NB4 (cell line): ENCODE measurements at regions not wholly inside any gene's neighbourhood (a gene's known extent, or its start where the extent isn't known, plus 50 kb on each side); places are given as distances from the start of the nearest gene placed in this dataset.
A peak's percentile ranks its signal among the peaks of the same experiment; 100 is the strongest.

Source experiments
- DNase-seq: peaks from one replicate; pipeline ENCODE4 v3.0.0; 2010; ENCODE audit warnings: low read depth
- H3K4me3 ChIP-seq: one replicate; pipeline ENCODE4 v1.5.1; 2011; ENCODE audit warnings: mild to moderate bottlenecking, low read depth, low read length, moderate library complexity
- CTCF ChIP-seq: IDR thresholded peaks from one replicate; pipeline ENCODE4 v1.5.1; 2012; ENCODE audit warnings: low read depth, low read length
- MAX ChIP-seq: IDR thresholded peaks from 2 replicates; pipeline ENCODE4 v1.6.1; 2011; ENCODE audit warnings: low read depth, low read length
- MYC ChIP-seq: IDR thresholded peaks from 2 replicates; pipeline ENCODE4 v1.6.1; 2011; ENCODE audit warnings: low read depth, low read length
- POLR2A ChIP-seq: IDR thresholded peaks from 2 replicates; pipeline ENCODE4 v1.6.1; 2011; ENCODE audit warnings: mild to moderate bottlenecking; ENCODE audit not compliant: insufficient read length; ENCODE audit errors: extremely low read depth

GRCh38 chr1:244965185-244966030 lies 101.1 kb upstream of the HNRNPU start:
- TF ChIP-seq MAX: no peak
- TF ChIP-seq POLR2A: no peak
- no peak for TF ChIP-seq CTCF
- no peak for TF ChIP-seq MYC
- no peak for DNase-seq
- no peak overlapping the region for H3K4me3 ChIP-seq

GRCh38 chr1:244964112-244964971 lies 100.0 kb upstream of the HNRNPU start:
- DNase-seq: peak; percentile 51
- TF ChIP-seq MAX: peak; percentile 65; the same call in 1 of the 2 replicates
- TF ChIP-seq CTCF: no peak
- no peak overlapping the region for H3K4me3 ChIP-seq

- TF ChIP-seq MYC: no peak
- TF ChIP-seq POLR2A: no peak
- no peak for TF ChIP-seq MAX
- TF ChIP-seq CTCF: no peak
- DNase-seq: peak; percentile 60
- H3K4me3 ChIP-seq: no peak overlapping the region
Measured at GRCh38 chr1:244963231-244963826, 99.0 kb upstream of the HNRNPU start.

- H3K4me3 ChIP-seq: no peak overlapping the region
- TF ChIP-seq POLR2A: no peak
- no peak for TF ChIP-seq CTCF
- TF ChIP-seq MYC: no peak
- no peak for TF ChIP-seq MAX
- DNase-seq: no peak
Measured at GRCh38 chr1:244962130-244962529, 97.8 kb upstream of the HNRNPU start.

GRCh38 chr1:244960904-244961303 lies 96.6 kb upstream of the HNRNPU start:
- TF ChIP-seq CTCF: no peak
- TF ChIP-seq POLR2A: no peak
- no peak for TF ChIP-seq MYC
- no peak for TF ChIP-seq MAX
- DNase-seq: no peak

More at GRCh38 chr1:244960904-244961303, 96.6 kb upstream of the HNRNPU start:
- no peak overlapping the region for H3K4me3 ChIP-seq
